ENCODE measurements at regions not wholly inside any gene's neighbourhood (a gene's known extent, or its start where the extent isn't known, plus 50 kb on each side); places are given as distances from the start of the nearest gene placed in this dataset.

DNA sequence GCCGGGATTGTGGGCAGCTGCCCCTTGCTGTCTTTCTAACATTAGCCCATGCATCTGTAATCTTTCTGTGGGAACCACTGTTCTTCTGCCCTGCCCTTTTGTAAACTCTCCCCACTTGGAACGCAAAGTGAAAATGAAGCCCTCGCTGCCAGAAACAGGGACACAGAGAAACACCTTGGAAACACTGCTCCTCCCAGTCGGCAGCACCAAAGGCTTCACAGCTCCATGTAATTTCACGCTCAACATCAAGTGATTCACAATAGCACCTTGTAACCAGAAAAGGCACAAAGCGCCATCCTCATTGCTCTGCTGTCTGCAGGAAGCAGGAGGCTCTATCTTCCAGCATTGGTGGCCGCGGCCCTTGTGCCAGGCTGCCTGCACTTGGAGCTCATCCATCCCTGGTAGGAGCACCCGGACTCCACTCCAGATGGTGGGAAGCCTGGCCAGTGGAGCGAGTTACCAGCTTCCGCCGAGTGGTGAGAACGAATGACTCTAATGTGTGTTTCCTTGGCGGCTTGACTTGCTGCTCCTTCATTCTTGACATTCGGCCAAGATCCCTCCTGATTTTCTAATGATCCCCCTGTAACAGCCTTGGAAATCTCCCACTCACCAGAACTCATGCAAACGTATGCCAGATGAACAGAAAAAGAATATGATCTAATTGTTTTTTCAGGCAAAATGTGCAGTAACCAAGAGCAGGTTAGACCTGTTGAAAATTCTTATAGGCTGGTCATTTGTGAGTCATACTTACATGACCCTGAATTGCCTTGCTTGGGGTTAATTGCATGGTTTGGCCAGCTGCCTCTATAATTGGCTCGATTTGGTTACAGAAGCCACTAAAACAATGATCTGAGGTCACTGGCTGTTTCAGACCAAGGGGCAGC is 169.1 kb upstream of the CDYL start:
- TF ChIP-seq EP300 (IDR thresholded peaks at IDR 0.05; ENCODE audit: borderline replicate concordance) (peak; percentile 90), CEBPB (IDR thresholded peaks at IDR 0.05) (peak; percentile 72), MAX (IDR thresholded peaks at IDR 0.05) (no peak; the same call in 1 of the 2 replicates), TCF12 (IDR thresholded peaks at IDR 0.05; ENCODE audit: low read depth) (peak; percentile 94), TEAD4 (IDR thresholded peaks at IDR 0.05) (peak; percentile 91), RAD21 (IDR thresholded peaks at IDR 0.05; ENCODE audit: low read depth) (peak; percentile 8; the same call in 1 of the 2 replicates), EGR1 (IDR thresholded peaks at IDR 0.05) (peak; percentile 36; the same call in 1 of the 2 replicates), FOXM1 (IDR thresholded peaks at IDR 0.05; ENCODE audit: borderline replicate concordance, low read depth) (peak; percentile 86)
- TF ChIP-seq, protein P1, sequence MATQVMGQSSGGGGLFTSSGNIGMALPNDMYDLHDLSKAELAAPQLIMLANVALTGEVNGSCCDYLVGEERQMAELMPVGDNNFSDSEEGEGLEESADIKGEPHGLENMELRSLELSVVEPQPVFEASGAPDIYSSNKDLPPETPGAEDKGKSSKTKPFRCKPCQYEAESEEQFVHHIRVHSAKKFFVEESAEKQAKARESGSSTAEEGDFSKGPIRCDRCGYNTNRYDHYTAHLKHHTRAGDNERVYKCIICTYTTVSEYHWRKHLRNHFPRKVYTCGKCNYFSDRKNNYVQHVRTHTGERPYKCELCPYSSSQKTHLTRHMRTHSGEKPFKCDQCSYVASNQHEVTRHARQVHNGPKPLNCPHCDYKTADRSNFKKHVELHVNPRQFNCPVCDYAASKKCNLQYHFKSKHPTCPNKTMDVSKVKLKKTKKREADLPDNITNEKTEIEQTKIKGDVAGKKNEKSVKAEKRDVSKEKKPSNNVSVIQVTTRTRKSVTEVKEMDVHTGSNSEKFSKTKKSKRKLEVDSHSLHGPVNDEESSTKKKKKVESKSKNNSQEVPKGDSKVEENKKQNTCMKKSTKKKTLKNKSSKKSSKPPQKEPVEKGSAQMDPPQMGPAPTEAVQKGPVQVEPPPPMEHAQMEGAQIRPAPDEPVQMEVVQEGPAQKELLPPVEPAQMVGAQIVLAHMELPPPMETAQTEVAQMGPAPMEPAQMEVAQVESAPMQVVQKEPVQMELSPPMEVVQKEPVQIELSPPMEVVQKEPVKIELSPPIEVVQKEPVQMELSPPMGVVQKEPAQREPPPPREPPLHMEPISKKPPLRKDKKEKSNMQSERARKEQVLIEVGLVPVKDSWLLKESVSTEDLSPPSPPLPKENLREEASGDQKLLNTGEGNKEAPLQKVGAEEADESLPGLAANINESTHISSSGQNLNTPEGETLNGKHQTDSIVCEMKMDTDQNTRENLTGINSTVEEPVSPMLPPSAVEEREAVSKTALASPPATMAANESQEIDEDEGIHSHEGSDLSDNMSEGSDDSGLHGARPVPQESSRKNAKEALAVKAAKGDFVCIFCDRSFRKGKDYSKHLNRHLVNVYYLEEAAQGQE (IDR thresholded peaks at IDR 0.05; ENCODE audit: low read depth): no peak
